ENCODE measurements at regions not wholly inside any gene's neighbourhood (a gene's known extent, or its start where the extent isn't known, plus 50 kb on each side); places are given as distances from the start of the nearest gene placed in this dataset.

DNA sequence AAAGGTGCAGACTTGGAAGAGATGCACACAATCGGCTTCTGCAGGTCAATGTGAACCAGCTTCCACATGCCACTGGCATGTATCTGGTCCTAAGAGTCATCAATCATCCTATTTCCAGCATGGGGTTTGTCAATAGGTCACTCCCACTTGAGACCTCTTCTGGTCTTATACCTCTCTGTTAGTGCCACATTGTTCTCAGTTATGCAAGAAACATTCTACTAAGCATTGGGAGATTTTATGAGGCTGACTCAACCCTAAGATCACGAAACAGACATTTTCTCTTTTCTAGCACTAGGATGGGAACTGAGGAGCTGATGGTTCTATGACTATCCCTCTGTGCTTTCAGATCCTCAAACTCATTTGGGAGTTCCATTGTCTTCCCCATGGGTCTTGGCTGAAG is 581.5 kb upstream of the KLF12 start:
- Histone ChIP-seq H3K27me3 (ENCODE audit: insufficient read depth, low read length) (no peaks in the 10 kb centered on the region), H3K27ac (ENCODE audit: low read depth, low read length, poor library complexity, severe bottlenecking) (no peak overlapping the region), H3K4me2 (ENCODE audit: low read length) (no peak overlapping the region), H3K79me2 (ENCODE audit: insufficient read depth, low read length) (no peaks in the 10 kb centered on the region), H3K9me2 (ENCODE audit: low read depth, low read length) (no peaks in the 10 kb centered on the region), H4K20me1 (ENCODE audit: insufficient read depth, low read length) (no peaks in the 10 kb centered on the region), H3F3A (ENCODE audit: insufficient read depth, low read length) (no peaks in the 10 kb centered on the region), H3K36me3 (ENCODE audit: insufficient read depth, low read length) (no peaks in the 10 kb centered on the region), H3K9me3 (ENCODE audit: low read length) (no peaks in the 10 kb centered on the region), H3K4me3 (ENCODE audit: low read depth, low read length, poor library complexity, severe bottlenecking) (no peak overlapping the region), H3K9ac (ENCODE audit: low read length) (no peak overlapping the region), H2AFZ (ENCODE audit: low read length) (no peak overlapping the region), H3K4me1 (ENCODE audit: insufficient read depth, low read length, severe bottlenecking) (no peaks in the 10 kb centered on the region)
- TF ChIP-seq CTCF (IDR thresholded peaks at IDR 0.05; ENCODE audit: low read length) (no peak), EZH2 (IDR thresholded peaks at IDR 0.05; ENCODE audit: borderline replicate concordance, low read length) (no peak)

GRCh38 chr13:74710006-74710405 is 575.8 kb upstream of the KLF12 start:
- H3F3A ChIP-seq (ENCODE audit: insufficient read depth, low read length): no peaks in the 10 kb centered on the region
- no peaks in the 10 kb centered on the region for H3K4me1 ChIP-seq (ENCODE audit: insufficient read depth, low read length, severe bottlenecking)
- H3K9me2 ChIP-seq (ENCODE audit: low read depth, low read length): no peaks in the 10 kb centered on the region
- no peaks in the 10 kb centered on the region for H3K9me3 ChIP-seq (ENCODE audit: low read length)
- TF ChIP-seq CTCF (IDR thresholded peaks at IDR 0.05; ENCODE audit: low read length) (no peak), EZH2 (IDR thresholded peaks at IDR 0.05; ENCODE audit: borderline replicate concordance, low read length) (no peak)
- no peak overlapping the region for H3K4me3 ChIP-seq (ENCODE audit: low read depth, low read length, poor library complexity, severe bottlenecking)
- H3K27ac ChIP-seq (ENCODE audit: low read depth, low read length, poor library complexity, severe bottlenecking): no peak overlapping the region
- H2AFZ ChIP-seq (ENCODE audit: low read length): no peak overlapping the region
- no peaks in the 10 kb centered on the region for H3K36me3 ChIP-seq (ENCODE audit: insufficient read depth, low read length)
- no peaks in the 10 kb centered on the region for H3K27me3 ChIP-seq (ENCODE audit: insufficient read depth, low read length)
- no peaks in the 10 kb centered on the region for H3K79me2 ChIP-seq (ENCODE audit: insufficient read depth, low read length)
- no peak overlapping the region for H3K4me2 ChIP-seq (ENCODE audit: low read length)
- no peaks in the 10 kb centered on the region for H4K20me1 ChIP-seq (ENCODE audit: insufficient read depth, low read length)
- no peak overlapping the region for H3K9ac ChIP-seq (ENCODE audit: low read length)

- no peak overlapping the region for H2AFZ ChIP-seq (ENCODE audit: low read length)
- no peaks in the 10 kb centered on the region for H3K27me3 ChIP-seq (ENCODE audit: insufficient read depth, low read length)
- H3K4me2 ChIP-seq (ENCODE audit: low read length): no peak overlapping the region
- no peaks in the 10 kb centered on the region for H3K9me3 ChIP-seq (ENCODE audit: low read length)
- H3K9me2 ChIP-seq (ENCODE audit: low read depth, low read length): no peaks in the 10 kb centered on the region
- no peak overlapping the region for H3K9ac ChIP-seq (ENCODE audit: low read length)
- H3K27ac ChIP-seq (ENCODE audit: low read depth, low read length, poor library complexity, severe bottlenecking): no peak overlapping the region
- H3F3A ChIP-seq (ENCODE audit: insufficient read depth, low read length): no peaks in the 10 kb centered on the region
- TF ChIP-seq CTCF (IDR thresholded peaks at IDR 0.05; ENCODE audit: low read length): no peak
- no peak for TF ChIP-seq EZH2 (IDR thresholded peaks at IDR 0.05; ENCODE audit: borderline replicate concordance, low read length)
- H3K4me1 ChIP-seq (ENCODE audit: insufficient read depth, low read length, severe bottlenecking): no peaks in the 10 kb centered on the region
- no peaks in the 10 kb centered on the region for H4K20me1 ChIP-seq (ENCODE audit: insufficient read depth, low read length)
- no peaks in the 10 kb centered on the region for H3K36me3 ChIP-seq (ENCODE audit: insufficient read depth, low read length)
- H3K79me2 ChIP-seq (ENCODE audit: insufficient read depth, low read length): no peaks in the 10 kb centered on the region
- no peak overlapping the region for H3K4me3 ChIP-seq (ENCODE audit: low read depth, low read length, poor library complexity, severe bottlenecking)
These were observed 575.0 kb upstream of the KLF12 start for GRCh38 chr13:74709226-74709625.

All from OCI-LY1 (cell line).